ENCODE measurements at regions not wholly inside any gene's neighbourhood (a gene's known extent, or its start where the extent isn't known, plus 50 kb on each side); places are given as distances from the start of the nearest gene placed in this dataset.

DNA sequence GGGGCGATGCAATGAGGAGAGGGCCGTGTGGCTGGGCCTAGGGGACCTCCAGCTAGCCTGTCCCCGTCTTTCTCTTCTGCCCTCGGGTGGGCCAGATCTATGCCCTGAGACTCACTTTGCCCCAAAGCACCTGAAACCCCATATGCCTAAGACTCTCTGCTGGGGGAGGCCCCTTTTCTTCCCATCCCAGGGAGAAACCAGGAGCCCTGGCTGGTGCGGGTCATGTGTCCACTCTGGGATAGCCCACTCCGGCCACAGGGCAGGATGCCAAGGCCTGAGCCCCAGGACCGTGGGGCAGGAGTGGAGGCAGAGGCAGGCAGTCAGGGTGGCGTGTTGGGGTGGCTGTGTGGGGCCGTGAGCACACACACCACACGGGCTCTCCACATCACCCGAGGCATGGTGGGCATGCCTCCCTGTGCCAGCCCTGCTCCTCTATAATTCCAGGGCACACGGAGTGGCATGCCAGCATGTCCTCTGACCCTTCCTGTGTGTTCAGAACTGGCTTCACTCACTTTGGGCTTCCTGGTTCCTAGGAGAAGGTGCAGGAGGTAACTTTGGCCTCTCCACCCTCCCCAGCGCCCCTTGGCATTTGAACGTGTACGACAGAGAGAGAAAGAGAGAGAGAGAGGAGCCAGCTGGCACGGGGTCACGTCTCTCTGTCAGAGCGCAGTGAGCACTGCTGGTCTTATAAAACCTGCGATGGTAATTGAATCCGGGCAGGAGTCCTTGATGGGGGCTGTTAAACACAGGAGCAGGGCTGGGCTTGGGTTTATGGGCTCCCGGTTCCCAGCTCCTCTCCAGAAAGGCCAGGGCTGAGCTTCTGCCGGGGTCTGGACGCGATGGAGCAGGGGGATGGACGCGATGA lies 144.2 kb downstream of the KIF26A start:
- no peak for TF ChIP-seq POLR2A (IDR thresholded peaks at IDR 0.05)
- TF ChIP-seq, protein P1, sequence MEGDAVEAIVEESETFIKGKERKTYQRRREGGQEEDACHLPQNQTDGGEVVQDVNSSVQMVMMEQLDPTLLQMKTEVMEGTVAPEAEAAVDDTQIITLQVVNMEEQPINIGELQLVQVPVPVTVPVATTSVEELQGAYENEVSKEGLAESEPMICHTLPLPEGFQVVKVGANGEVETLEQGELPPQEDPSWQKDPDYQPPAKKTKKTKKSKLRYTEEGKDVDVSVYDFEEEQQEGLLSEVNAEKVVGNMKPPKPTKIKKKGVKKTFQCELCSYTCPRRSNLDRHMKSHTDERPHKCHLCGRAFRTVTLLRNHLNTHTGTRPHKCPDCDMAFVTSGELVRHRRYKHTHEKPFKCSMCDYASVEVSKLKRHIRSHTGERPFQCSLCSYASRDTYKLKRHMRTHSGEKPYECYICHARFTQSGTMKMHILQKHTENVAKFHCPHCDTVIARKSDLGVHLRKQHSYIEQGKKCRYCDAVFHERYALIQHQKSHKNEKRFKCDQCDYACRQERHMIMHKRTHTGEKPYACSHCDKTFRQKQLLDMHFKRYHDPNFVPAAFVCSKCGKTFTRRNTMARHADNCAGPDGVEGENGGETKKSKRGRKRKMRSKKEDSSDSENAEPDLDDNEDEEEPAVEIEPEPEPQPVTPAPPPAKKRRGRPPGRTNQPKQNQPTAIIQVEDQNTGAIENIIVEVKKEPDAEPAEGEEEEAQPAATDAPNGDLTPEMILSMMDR (IDR thresholded peaks at IDR 0.05 in 4 of 5, conservative IDR thresholded peaks at IDR 0.05 in 1 of 5): no peak
